ENCODE measurements at regions not wholly inside any gene's neighbourhood (a gene's known extent, or its start where the extent isn't known, plus 50 kb on each side); places are given as distances from the start of the nearest gene placed in this dataset.

GRCh38 chr2:5459041-5459440 is 233.1 kb upstream of the SOX11 start:
- Histone ChIP-seq H2AFZ (ENCODE audit: low read depth, low read length) (no peak overlapping the region), H3K4me2 (ENCODE audit: low read length) (no peak overlapping the region), H3K9me3 (ENCODE audit: insufficient read depth, low read length) (no peaks in the 10 kb centered on the region), H4K20me1 (ENCODE audit: insufficient read depth, low read length) (no peaks in the 10 kb centered on the region), H3K79me2 (ENCODE audit: low read length) (no peaks in the 10 kb centered on the region), H3K36me3 (replicated peaks; ENCODE audit: low read depth, low read length) (no peaks in the 10 kb centered on the region), H3K4me1 (ENCODE audit: low read length) (no peaks in the 10 kb centered on the region), H3K9ac (ENCODE audit: low read length) (no peak overlapping the region), H3K4me3 (ENCODE audit: low read length) (no peak overlapping the region), H3K27ac (ENCODE audit: low read length) (no peak overlapping the region), H3K27me3 (ENCODE audit: low read depth, low read length) (no peaks in the 10 kb centered on the region)
- no peak for TF ChIP-seq EZH2phosphoT487 (IDR thresholded peaks at IDR 0.05; ENCODE audit: low read depth)
- TF ChIP-seq CTCF (IDR thresholded peaks at IDR 0.05; ENCODE audit: low read depth, low read length), result no peak

- Histone ChIP-seq H3K79me2 (ENCODE audit: low read length) (no peaks in the 10 kb centered on the region), H3K27me3 (ENCODE audit: low read depth, low read length) (no peaks in the 10 kb centered on the region), H3K4me3 (ENCODE audit: low read length) (no peak overlapping the region), H4K20me1 (ENCODE audit: insufficient read depth, low read length) (no peaks in the 10 kb centered on the region), H3K4me2 (ENCODE audit: low read length) (no peak overlapping the region), H3K9me3 (ENCODE audit: insufficient read depth, low read length) (no peaks in the 10 kb centered on the region), H3K9ac (ENCODE audit: low read length) (no peak overlapping the region), H3K27ac (ENCODE audit: low read length) (no peak overlapping the region), H3K36me3 (replicated peaks; ENCODE audit: low read depth, low read length) (no peaks in the 10 kb centered on the region), H2AFZ (ENCODE audit: low read depth, low read length) (no peak overlapping the region), H3K4me1 (ENCODE audit: low read length) (no peaks in the 10 kb centered on the region)
- no peak for TF ChIP-seq CTCF (IDR thresholded peaks at IDR 0.05; ENCODE audit: low read depth, low read length)
- no peak for TF ChIP-seq EZH2phosphoT487 (IDR thresholded peaks at IDR 0.05; ENCODE audit: low read depth)
These were observed 227.5 kb upstream of the SOX11 start for GRCh38 chr2:5464657-5465056.

GRCh38 chr2:5465859-5466258 is 226.3 kb upstream of the SOX11 start:
- Histone ChIP-seq H3K79me2 (ENCODE audit: low read length) (no peaks in the 10 kb centered on the region), H3K9me3 (ENCODE audit: insufficient read depth, low read length) (no peaks in the 10 kb centered on the region), H2AFZ (ENCODE audit: low read depth, low read length) (no peak overlapping the region), H3K4me2 (ENCODE audit: low read length) (no peak overlapping the region), H3K27ac (ENCODE audit: low read length) (no peak overlapping the region), H3K9ac (ENCODE audit: low read length) (no peak overlapping the region), H3K27me3 (ENCODE audit: low read depth, low read length) (no peaks in the 10 kb centered on the region), H3K36me3 (replicated peaks; ENCODE audit: low read depth, low read length) (no peaks in the 10 kb centered on the region), H4K20me1 (ENCODE audit: insufficient read depth, low read length) (no peaks in the 10 kb centered on the region), H3K4me1 (ENCODE audit: low read length) (no peaks in the 10 kb centered on the region), H3K4me3 (ENCODE audit: low read length) (no peak overlapping the region)
- no peak for TF ChIP-seq CTCF (IDR thresholded peaks at IDR 0.05; ENCODE audit: low read depth, low read length)
- TF ChIP-seq EZH2phosphoT487 (IDR thresholded peaks at IDR 0.05; ENCODE audit: low read depth), result no peak

GRCh38 chr2:5467178-5467905 is 224.8 kb upstream of the SOX11 start:
- Histone ChIP-seq H3K4me3 (ENCODE audit: low read length) (no peak overlapping the region), H3K36me3 (replicated peaks; ENCODE audit: low read depth, low read length) (no peaks in the 10 kb centered on the region), H3K4me2 (ENCODE audit: low read length) (no peak overlapping the region), H3K9ac (ENCODE audit: low read length) (no peak overlapping the region), H3K27me3 (ENCODE audit: low read depth, low read length) (no peaks in the 10 kb centered on the region), H3K4me1 (ENCODE audit: low read length) (no peaks in the 10 kb centered on the region), H4K20me1 (ENCODE audit: insufficient read depth, low read length) (no peaks in the 10 kb centered on the region), H2AFZ (ENCODE audit: low read depth, low read length) (no peak overlapping the region), H3K27ac (ENCODE audit: low read length) (no peak overlapping the region), H3K9me3 (ENCODE audit: insufficient read depth, low read length) (no peaks in the 10 kb centered on the region), H3K79me2 (ENCODE audit: low read length) (no peaks in the 10 kb centered on the region)
- TF ChIP-seq EZH2phosphoT487 (IDR thresholded peaks at IDR 0.05; ENCODE audit: low read depth), result no peak
- no peak for TF ChIP-seq CTCF (IDR thresholded peaks at IDR 0.05; ENCODE audit: low read depth, low read length)

Measured in OCI-LY3 (cell line).